ENCODE measurements at regions not wholly inside any gene's neighbourhood (a gene's known extent, or its start where the extent isn't known, plus 50 kb on each side); places are given as distances from the start of the nearest gene placed in this dataset.
"Not testable (repeated sequence)": the region's sequence is repeated elsewhere in the genome, so short reads cannot be mapped to it uniquely, and the experiment has no call there.

GRCh38 chr5:5838493-5838892 is 416.0 kb downstream of the ICE1 start:
- Histone ChIP-seq H3K9me3 (no peaks in the 10 kb centered on the region), H3K27me3 (no peaks in the 10 kb centered on the region), H3K4me1 (no peaks in the 10 kb centered on the region), H3K27ac (no peak overlapping the region), H3K4me3 (no peak overlapping the region), H3K36me3 (no peaks in the 10 kb centered on the region)
- no peak for ATAC-seq
- intact Hi-C loops (cut with DNase I): no loop called here
- TF ChIP-seq CTCF (IDR thresholded peaks at IDR 0.05) (no peak), POLR2A (IDR thresholded peaks at IDR 0.05) (no peak)
- no peak for DNase-seq
- 88% methylated on average over 11 of the region's 12 CpGs for WGBS (ENCODE audit: insufficient coverage, low coverage, low lambda C conversion rate, missing lambda C conversion rate)

- H3K9me3 ChIP-seq; H3K27me3 ChIP-seq; DNase-seq; H3K4me1 ChIP-seq; H3K27ac ChIP-seq; H3K4me3 ChIP-seq; ATAC-seq; intact Hi-C loops (cut with DNase I); H3K36me3 ChIP-seq: not testable (repeated sequence)
- WGBS (ENCODE audit: insufficient coverage, low coverage, low lambda C conversion rate, missing lambda C conversion rate): 75% methylated on average over 6 of the region's 6 CpGs
These were observed 409.1 kb downstream of the ICE1 start for GRCh38 chr5:5831622-5832021.

- TF ChIP-seq POLR2A (IDR thresholded peaks at IDR 0.05) (no peak), CTCF (IDR thresholded peaks at IDR 0.05) (no peak)
- no peak for DNase-seq
- peak in 1 of 4 donors; percentile 80 for ATAC-seq
- H3K4me3 ChIP-seq: no peak overlapping the region
- no peaks in the 10 kb centered on the region for H3K36me3 ChIP-seq
- H3K4me1 ChIP-seq: no peaks in the 10 kb centered on the region
- WGBS (ENCODE audit: insufficient coverage, low coverage, low lambda C conversion rate, missing lambda C conversion rate): 41% methylated on average over 5 of the region's 5 CpGs
- H3K27me3 ChIP-seq: no peaks in the 10 kb centered on the region
- intact Hi-C loops (cut with DNase I): no loop called here
- H3K9me3 ChIP-seq: no peaks in the 10 kb centered on the region
- H3K27ac ChIP-seq: no peak overlapping the region
These were observed 406.1 kb downstream of the ICE1 start for GRCh38 chr5:5828619-5829018.

GRCh38 chr5:5826911-5827310 is 404.4 kb downstream of the ICE1 start:
- no peaks in the 10 kb centered on the region for H3K9me3 ChIP-seq
- no peak for TF ChIP-seq CTCF (IDR thresholded peaks at IDR 0.05)
- no peak for TF ChIP-seq POLR2A (IDR thresholded peaks at IDR 0.05)
- no peaks in the 10 kb centered on the region for H3K27me3 ChIP-seq
- H3K4me3 ChIP-seq: no peak overlapping the region
- no peak for ATAC-seq
- 43% methylated on average over 5 of the region's 6 CpGs for WGBS (ENCODE audit: insufficient coverage, low coverage, low lambda C conversion rate, missing lambda C conversion rate)
- DNase-seq: no peak
- intact Hi-C loops (cut with DNase I): no loop called here
- no peaks in the 10 kb centered on the region for H3K4me1 ChIP-seq
- no peak overlapping the region for H3K27ac ChIP-seq
- no peaks in the 10 kb centered on the region for H3K36me3 ChIP-seq

GRCh38 chr5:5822729-5823257 is 400.3 kb downstream of the ICE1 start:
- intact Hi-C loops (cut with DNase I): no loop called here
- no peaks in the 10 kb centered on the region for H3K27me3 ChIP-seq
- no peak for ATAC-seq
- H3K9me3 ChIP-seq: no peaks in the 10 kb centered on the region
- H3K4me3 ChIP-seq: no peak overlapping the region
- no peak overlapping the region for H3K27ac ChIP-seq
- H3K36me3 ChIP-seq: no peaks in the 10 kb centered on the region
- WGBS (ENCODE audit: insufficient coverage, low coverage, low lambda C conversion rate, missing lambda C conversion rate): 86% methylated on average over 1 of the region's 3 CpGs
- TF ChIP-seq POLR2A (IDR thresholded peaks at IDR 0.05): no peak
- no peak for TF ChIP-seq CTCF (IDR thresholded peaks at IDR 0.05)
- no peak for DNase-seq
- no peaks in the 10 kb centered on the region for H3K4me1 ChIP-seq
